ENCODE measurements at regions not wholly inside any gene's neighbourhood (a gene's known extent, or its start where the extent isn't known, plus 50 kb on each side); places are given as distances from the start of the nearest gene placed in this dataset.
"Not testable (repeated sequence)": the region's sequence is repeated elsewhere in the genome, so short reads cannot be mapped to it uniquely, and the experiment has no call there.

GRCh38 chr17:22384461-22384800 lies 692.1 kb downstream of the KCNJ18 start:
- H3K27me3 ChIP-seq (ENCODE audit: control insufficient read depth, insufficient read depth, low read length); BruUV-seq (replicated peaks); DNase-seq (ENCODE audit: low read depth, low spot score); H3K4me1 ChIP-seq (ENCODE audit: control insufficient read depth, insufficient read depth, low read length); CTCF ChIA-PET; H3K9me3 ChIP-seq (ENCODE audit: control insufficient read depth, insufficient read depth, low read depth, low read length); H3K4me3 ChIP-seq (ENCODE audit: low read depth in 2 of 2, low read length in 2 of 2); POLR2A ChIA-PET; intact Hi-C loops (cut with micrococcal nuclease; ENCODE audit: unreplicated experiment); in situ Hi-C loops (cut with HindIII; ENCODE audit: low pct_unique_long_range_greater_than_20kb, low sequenced_read_pairs); ATAC-seq; H3K27ac ChIP-seq (ENCODE audit: low read length); H3K36me3 ChIP-seq (ENCODE audit: control insufficient read depth, insufficient read depth, low read length): not testable (repeated sequence)

- H3K27me3 ChIP-seq (ENCODE audit: control insufficient read depth, insufficient read depth, low read length); H3K9me3 ChIP-seq (ENCODE audit: control insufficient read depth, insufficient read depth, low read depth, low read length); BruUV-seq (replicated peaks); H3K36me3 ChIP-seq (ENCODE audit: control insufficient read depth, insufficient read depth, low read length); H3K4me3 ChIP-seq (ENCODE audit: low read depth in 2 of 2, low read length in 2 of 2); in situ Hi-C loops (cut with HindIII; ENCODE audit: low pct_unique_long_range_greater_than_20kb, low sequenced_read_pairs); H3K4me1 ChIP-seq (ENCODE audit: control insufficient read depth, insufficient read depth, low read length); H3K27ac ChIP-seq (ENCODE audit: low read length); DNase-seq (ENCODE audit: low read depth, low spot score); CTCF ChIA-PET; ATAC-seq; POLR2A ChIA-PET; intact Hi-C loops (cut with micrococcal nuclease; ENCODE audit: unreplicated experiment): not testable (repeated sequence)
Observed at GRCh38 chr17:22398446-22398845, 706.1 kb downstream of the KCNJ18 start.

GRCh38 chr17:22399037-22399436 lies 706.7 kb downstream of the KCNJ18 start:
- DNase-seq (ENCODE audit: low read depth, low spot score); BruUV-seq (replicated peaks); ATAC-seq; H3K4me1 ChIP-seq (ENCODE audit: control insufficient read depth, insufficient read depth, low read length); H3K27me3 ChIP-seq (ENCODE audit: control insufficient read depth, insufficient read depth, low read length); H3K9me3 ChIP-seq (ENCODE audit: control insufficient read depth, insufficient read depth, low read depth, low read length); POLR2A ChIA-PET; CTCF ChIA-PET; H3K27ac ChIP-seq (ENCODE audit: low read length); H3K36me3 ChIP-seq (ENCODE audit: control insufficient read depth, insufficient read depth, low read length); intact Hi-C loops (cut with micrococcal nuclease; ENCODE audit: unreplicated experiment); H3K4me3 ChIP-seq (ENCODE audit: low read depth in 2 of 2, low read length in 2 of 2); in situ Hi-C loops (cut with HindIII; ENCODE audit: low pct_unique_long_range_greater_than_20kb, low sequenced_read_pairs): not testable (repeated sequence)

- BruUV-seq (replicated peaks); CTCF ChIA-PET; H3K27ac ChIP-seq (ENCODE audit: low read length); in situ Hi-C loops (cut with HindIII; ENCODE audit: low pct_unique_long_range_greater_than_20kb, low sequenced_read_pairs); intact Hi-C loops (cut with micrococcal nuclease; ENCODE audit: unreplicated experiment); H3K9me3 ChIP-seq (ENCODE audit: control insufficient read depth, insufficient read depth, low read depth, low read length); POLR2A ChIA-PET; H3K27me3 ChIP-seq (ENCODE audit: control insufficient read depth, insufficient read depth, low read length); H3K4me3 ChIP-seq (ENCODE audit: low read depth in 2 of 2, low read length in 2 of 2); ATAC-seq; H3K4me1 ChIP-seq (ENCODE audit: control insufficient read depth, insufficient read depth, low read length); H3K36me3 ChIP-seq (ENCODE audit: control insufficient read depth, insufficient read depth, low read length); DNase-seq (ENCODE audit: low read depth, low spot score): not testable (repeated sequence)
Observed at GRCh38 chr17:22405080-22405479, 712.8 kb downstream of the KCNJ18 start.

GRCh38 chr17:22409160-22409751 lies 716.9 kb downstream of the KCNJ18 start:
- ATAC-seq (no peak), DNase-seq (ENCODE audit: low read depth, low spot score) (no peak)
- Histone ChIP-seq H3K4me3 (ENCODE audit: low read depth in 2 of 2, low read length in 2 of 2) (no peak overlapping the region), H3K27me3 (ENCODE audit: control insufficient read depth, insufficient read depth, low read length) (no peaks in the 10 kb centered on the region), H3K36me3 (ENCODE audit: control insufficient read depth, insufficient read depth, low read length) (no peaks in the 10 kb centered on the region), H3K4me1 (ENCODE audit: control insufficient read depth, insufficient read depth, low read length) (no peaks in the 10 kb centered on the region), H3K27ac (ENCODE audit: low read length) (no peak overlapping the region), H3K9me3 (ENCODE audit: control insufficient read depth, insufficient read depth, low read depth, low read length) (no peaks in the 10 kb centered on the region)
- TF ChIP-seq TCF7L2 (IDR thresholded peaks at IDR 0.05; ENCODE audit: low read depth, low read length) (no peak), SIN3A (IDR thresholded peaks at IDR 0.05; ENCODE audit: borderline replicate concordance, insufficient read depth, low read depth, low read length) (no peak), CTCF (IDR thresholded peaks at IDR 0.05) (no peak), POLR2AphosphoS5 (IDR thresholded peaks at IDR 0.05; ENCODE audit: low read depth, low read length) (no peak), REST (IDR thresholded peaks at IDR 0.05; ENCODE audit: insufficient read depth in 1 of 2, low read depth in 2 of 2, low read length in 1 of 2) (no peak)
- intact Hi-C loops (cut with micrococcal nuclease; ENCODE audit: unreplicated experiment) (no loop called here), in situ Hi-C loops (cut with HindIII; ENCODE audit: low pct_unique_long_range_greater_than_20kb, low sequenced_read_pairs) (no loop called here)
- ChIA-PET POLR2A (no interaction called here), CTCF (no interaction called here)
- no TSS peak for BruUV-seq (replicated peaks)

Data from Panc1 (cell line).